ENCODE measurements at regions not wholly inside any gene's neighbourhood (a gene's known extent, or its start where the extent isn't known, plus 50 kb on each side); places are given as distances from the start of the nearest gene placed in this dataset.

- H3K4me1 Mint-ChIP-seq = peaks cover 3% of the 10 kb centered on the region
- TF ChIP-seq JAZF1 (CRISPR knock-in tag; IDR thresholded peaks at IDR 0.05) (no peak), USF1 (CRISPR knock-in tag; IDR thresholded peaks at IDR 0.05) (no peak)
- H3K9me3 Mint-ChIP-seq = peaks cover 8% of the 10 kb centered on the region
- no peaks in the 10 kb centered on the region for H3K27me3 Mint-ChIP-seq (ENCODE audit: low read depth)
- no peak for ATAC-seq
- no peak overlapping the region for H3K4me3 Mint-ChIP-seq
- H3K27ac Mint-ChIP-seq = no peak overlapping the region
- ChIA-PET POLR2A (interaction anchor here (0.6 kb wide), 1 partner anchor 80 kb away, joined by 3 read pairs; no protein-coding TSS in a partner anchor), CTCF (interaction anchor here (2.0 kb wide), 1 partner anchor 24 kb away, joined by 5 read pairs; no protein-coding TSS in a partner anchor)
- H3K36me3 Mint-ChIP-seq = no peaks in the 10 kb centered on the region
- DNase-seq (ENCODE audit: low spot score) = no peak
These were observed 245.1 kb downstream of the PTTG2 start for GRCh38 chr4:38205261-38205660.

GRCh38 chr4:38207110-38207457 lies 246.9 kb downstream of the PTTG2 start:
- ChIA-PET CTCF (no interaction called here), POLR2A (no interaction called here)
- no peaks in the 10 kb centered on the region for H3K27me3 Mint-ChIP-seq (ENCODE audit: low read depth)
- no peak overlapping the region for H3K4me3 Mint-ChIP-seq
- H3K36me3 Mint-ChIP-seq = no peaks in the 10 kb centered on the region
- peaks cover 7% of the 10 kb centered on the region for H3K4me1 Mint-ChIP-seq
- H3K9me3 Mint-ChIP-seq = peaks cover 8% of the 10 kb centered on the region
- no peak for TF ChIP-seq ATF1 (CRISPR knock-in tag; IDR thresholded peaks at IDR 0.05)
- no peak for TF ChIP-seq ATF3 (CRISPR knock-in tag; conservative IDR thresholded peaks at IDR 0.05)
- TF ChIP-seq E2F4 (CRISPR knock-in tag; IDR thresholded peaks at IDR 0.05; ENCODE audit: borderline replicate concordance, low read depth) = no peak
- TF ChIP-seq FOXP1 (CRISPR knock-in tag; IDR thresholded peaks at IDR 0.05; ENCODE audit: borderline replicate concordance) = no peak
- TF ChIP-seq ZNF671 (CRISPR knock-in tag; IDR thresholded peaks at IDR 0.05) = no peak
- TF ChIP-seq TEAD4 (CRISPR knock-in tag; IDR thresholded peaks at IDR 0.05) = no peak
- no peak for TF ChIP-seq ESRRA (CRISPR knock-in tag; IDR thresholded peaks at IDR 0.05; ENCODE audit: borderline replicate concordance)
- no peak for TF ChIP-seq AFF4 (CRISPR knock-in tag; IDR thresholded peaks at IDR 0.05; ENCODE audit: borderline replicate concordance)
- TF ChIP-seq PRRX2 (CRISPR knock-in tag; IDR thresholded peaks at IDR 0.05) = no peak
- TF ChIP-seq GTF2I (CRISPR knock-in tag; conservative IDR thresholded peaks at IDR 0.05) = no peak
- TF ChIP-seq ZNF219 (CRISPR knock-in tag; IDR thresholded peaks at IDR 0.05; ENCODE audit: borderline replicate concordance) = no peak
- TF ChIP-seq IRF2 (CRISPR knock-in tag; IDR thresholded peaks at IDR 0.05; ENCODE audit: borderline replicate concordance, low read depth) = no peak
- TF ChIP-seq AR (CRISPR knock-in tag; IDR thresholded peaks at IDR 0.05) = no peak
- no peak for TF ChIP-seq CTCF (IDR thresholded peaks at IDR 0.05)
- ATAC-seq (no peak), DNase-seq (ENCODE audit: low spot score) (no peak)
- no peak overlapping the region for H3K27ac Mint-ChIP-seq
